ENCODE measurements at regions not wholly inside any gene's neighbourhood (a gene's known extent, or its start where the extent isn't known, plus 50 kb on each side); places are given as distances from the start of the nearest gene placed in this dataset.

DNA sequence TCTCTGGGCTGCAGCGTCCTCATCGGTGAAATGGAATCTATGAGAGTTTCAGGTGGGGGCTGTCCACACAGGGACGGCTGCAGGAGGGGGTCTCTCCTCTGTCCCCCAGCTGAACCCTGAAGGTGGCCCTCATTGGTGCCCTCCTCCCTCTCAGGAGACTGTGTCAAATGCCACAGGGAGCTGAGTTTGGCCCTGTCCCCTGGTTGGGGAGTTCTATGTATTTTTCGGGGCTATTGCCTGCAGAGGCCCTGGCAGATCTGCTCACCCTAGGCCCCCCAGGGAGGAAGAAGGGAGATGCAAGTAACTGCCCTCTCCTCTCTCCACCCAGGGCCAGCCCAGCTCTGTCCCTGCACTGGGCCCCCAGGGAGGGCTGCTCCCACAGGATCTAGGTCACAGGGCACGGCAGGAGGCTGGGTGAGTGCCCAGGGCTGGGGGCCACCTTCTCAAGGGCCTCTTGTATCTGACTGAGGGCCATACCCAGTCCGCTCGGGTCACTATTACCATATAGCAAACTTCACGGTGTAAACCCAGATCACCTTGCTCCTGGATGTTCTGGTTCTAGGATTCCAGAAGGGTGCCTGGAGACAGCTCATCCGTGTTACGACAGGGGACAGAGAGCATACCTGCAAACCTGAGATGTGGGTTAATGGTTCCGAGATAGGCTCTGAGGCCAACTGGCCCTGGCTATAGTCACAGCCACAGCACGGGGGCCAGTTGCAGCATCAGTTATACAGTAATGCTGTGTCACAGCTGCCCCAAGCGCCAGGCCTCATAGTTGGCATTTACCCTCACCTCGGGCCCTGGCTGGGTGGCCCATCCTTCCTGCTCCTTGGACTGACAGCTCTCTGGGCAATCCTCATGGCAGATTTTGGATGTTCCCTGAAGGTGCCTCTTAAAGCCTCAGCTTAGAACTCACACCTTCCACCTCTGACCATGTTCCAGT lies 102.4 kb upstream of the PRR23E start:
- no peak overlapping the region for H2AFZ ChIP-seq (ENCODE audit: low read depth, low read length)
- H3K36me3 ChIP-seq (ENCODE audit: insufficient read depth, low read length), result no peaks in the 10 kb centered on the region
- no peaks in the 10 kb centered on the region for H3K4me1 ChIP-seq (ENCODE audit: insufficient read depth, low read length)

DNA sequence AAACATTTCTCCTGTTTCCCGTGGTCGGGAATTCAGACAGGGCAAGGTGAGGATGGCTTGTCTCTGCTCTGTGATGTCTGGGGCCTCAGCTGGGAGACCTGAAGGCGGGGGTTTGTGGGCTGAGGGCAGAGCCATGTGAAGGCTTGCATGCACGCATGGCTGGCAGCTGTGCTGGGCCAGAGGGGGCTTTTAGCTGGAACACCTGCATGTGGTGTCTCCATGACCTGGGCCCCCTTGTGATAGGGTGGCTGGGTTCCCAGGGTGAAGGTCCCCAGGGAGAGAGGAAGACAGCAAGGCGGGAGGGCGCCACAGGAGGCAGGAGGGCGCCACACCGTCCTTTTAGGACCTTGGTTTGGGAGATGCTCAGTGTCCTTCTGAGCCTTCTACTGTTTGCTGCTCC lies 101.6 kb upstream of the PRR23E start:
- no peaks in the 10 kb centered on the region for H3K4me1 ChIP-seq (ENCODE audit: insufficient read depth, low read length)
- no peak overlapping the region for H2AFZ ChIP-seq (ENCODE audit: low read depth, low read length)
- no peak overlapping the region for H3K4me3 ChIP-seq (ENCODE audit: low read length)

More for the DNA sequence above, 102.4 kb upstream of the PRR23E start:
- Histone ChIP-seq H3K4me3 (ENCODE audit: low read length) (no peak overlapping the region), H3K27me3 (ENCODE audit: insufficient read depth, low read length) (peaks cover 6% of the 10 kb centered on the region), H3K9me3 (ENCODE audit: low read length) (no peaks in the 10 kb centered on the region)

DNA sequence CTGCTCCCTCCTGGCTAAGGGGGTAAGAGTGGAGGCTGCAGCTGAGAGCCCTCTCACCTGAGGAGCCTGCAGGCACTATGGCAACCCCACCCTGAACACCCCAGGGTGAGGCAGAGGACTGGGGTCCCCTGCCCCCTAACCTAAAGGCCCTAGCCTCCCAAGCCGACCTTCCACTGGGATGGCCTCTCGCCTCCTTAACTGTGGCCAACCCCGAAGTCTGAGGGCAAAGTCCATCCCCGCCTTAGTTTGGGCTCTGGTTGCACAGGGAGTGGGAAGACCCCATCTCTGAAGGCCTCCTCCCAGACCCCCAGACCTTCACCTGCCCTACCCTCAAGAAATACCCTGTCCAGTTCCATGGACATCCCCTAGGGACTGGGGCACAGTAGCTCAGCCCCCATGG lies 100.6 kb upstream of the PRR23E start:
- Histone ChIP-seq H2AFZ (ENCODE audit: low read depth, low read length) (no peak overlapping the region), H3K9me3 (ENCODE audit: low read length) (no peaks in the 10 kb centered on the region), H3K4me1 (ENCODE audit: insufficient read depth, low read length) (no peaks in the 10 kb centered on the region), H3K36me3 (ENCODE audit: insufficient read depth, low read length) (no peaks in the 10 kb centered on the region), H3K27me3 (ENCODE audit: insufficient read depth, low read length) (peaks cover 6% of the 10 kb centered on the region), H3K4me3 (ENCODE audit: low read length) (no peak overlapping the region)

More for the DNA sequence above, 101.6 kb upstream of the PRR23E start:
- peaks cover 6% of the 10 kb centered on the region for H3K27me3 ChIP-seq (ENCODE audit: insufficient read depth, low read length)
- no peaks in the 10 kb centered on the region for H3K36me3 ChIP-seq (ENCODE audit: insufficient read depth, low read length)
- no peaks in the 10 kb centered on the region for H3K9me3 ChIP-seq (ENCODE audit: low read length)

DNA sequence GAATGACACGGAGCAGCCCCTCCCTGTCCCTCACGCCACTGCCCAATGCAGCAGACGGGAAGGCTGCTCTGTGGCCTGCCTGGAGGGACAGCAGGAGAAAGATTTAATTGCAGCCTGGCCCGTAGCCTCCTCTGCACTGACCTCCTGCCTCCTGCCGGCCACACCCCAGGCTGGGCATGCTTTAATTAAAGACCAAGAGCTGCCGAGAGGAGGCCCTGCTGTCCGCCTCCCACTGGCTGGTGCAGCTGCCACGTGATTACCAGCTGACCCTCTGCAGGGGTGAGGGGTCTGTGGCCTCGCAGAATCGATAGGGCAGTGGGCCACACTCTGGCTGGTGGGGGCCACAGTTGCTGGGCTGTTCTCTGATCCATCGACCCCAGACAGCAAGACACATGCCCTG lies 100.2 kb upstream of the PRR23E start:
- no peak overlapping the region for H2AFZ ChIP-seq (ENCODE audit: low read depth, low read length)
- no peaks in the 10 kb centered on the region for H3K36me3 ChIP-seq (ENCODE audit: insufficient read depth, low read length)
- no peak overlapping the region for H3K4me3 ChIP-seq (ENCODE audit: low read length)
- peaks cover 6% of the 10 kb centered on the region for H3K27me3 ChIP-seq (ENCODE audit: insufficient read depth, low read length)
- no peaks in the 10 kb centered on the region for H3K9me3 ChIP-seq (ENCODE audit: low read length)
- no peaks in the 10 kb centered on the region for H3K4me1 ChIP-seq (ENCODE audit: insufficient read depth, low read length)

DNA sequence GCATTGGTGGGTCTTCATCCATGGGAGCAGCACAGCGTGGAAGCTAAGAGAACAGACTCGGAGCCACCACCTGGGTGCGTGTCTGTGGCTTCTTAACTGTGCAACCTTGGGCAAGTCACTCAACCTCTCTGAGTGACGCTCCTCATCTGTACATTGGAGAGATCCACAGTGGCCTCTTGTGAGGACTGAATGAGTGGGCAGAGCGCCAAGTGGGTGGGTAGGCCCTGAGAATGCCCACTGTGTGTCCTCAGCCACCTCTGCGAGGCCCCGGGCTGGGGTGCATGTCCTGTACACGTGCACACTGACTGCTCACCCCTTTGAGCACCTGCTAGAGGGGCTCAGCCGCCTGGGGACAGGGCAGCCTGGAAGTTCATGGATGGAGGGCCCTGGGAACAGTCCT lies 99.6 kb upstream of the PRR23E start:
- no peak overlapping the region for H3K4me3 ChIP-seq (ENCODE audit: low read length)
- no peaks in the 10 kb centered on the region for H3K36me3 ChIP-seq (ENCODE audit: insufficient read depth, low read length)
- no peaks in the 10 kb centered on the region for H3K4me1 ChIP-seq (ENCODE audit: insufficient read depth, low read length)
- no peak overlapping the region for H2AFZ ChIP-seq (ENCODE audit: low read depth, low read length)
- peaks cover 6% of the 10 kb centered on the region for H3K27me3 ChIP-seq (ENCODE audit: insufficient read depth, low read length)
- H3K9me3 ChIP-seq (ENCODE audit: low read length), result no peaks in the 10 kb centered on the region

DNA sequence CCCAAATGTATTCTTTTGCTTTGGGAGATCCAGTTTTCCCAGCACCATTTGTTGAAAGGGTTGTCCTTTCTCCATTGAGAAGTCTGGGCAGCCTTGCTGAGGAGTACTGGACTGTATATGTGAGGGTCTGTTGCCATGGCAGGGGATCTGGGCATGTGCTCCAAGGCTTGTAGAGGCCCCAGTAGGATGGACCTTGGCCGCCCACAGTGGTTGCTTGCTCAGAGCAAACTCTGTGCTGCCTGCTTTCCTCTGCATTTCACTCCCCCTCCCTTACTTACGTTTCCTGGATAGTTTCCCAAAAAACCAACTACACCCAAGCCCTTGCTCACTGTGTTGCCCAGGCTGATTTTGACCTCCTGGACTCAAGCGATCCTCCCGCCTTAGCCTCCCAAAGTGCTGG lies 97.2 kb upstream of the PRR23E start:
- peaks cover 5% of the 10 kb centered on the region for H3K27me3 ChIP-seq (ENCODE audit: insufficient read depth, low read length)
- no peak overlapping the region for H2AFZ ChIP-seq (ENCODE audit: low read depth, low read length)
- no peaks in the 10 kb centered on the region for H3K36me3 ChIP-seq (ENCODE audit: insufficient read depth, low read length)
- H3K4me3 ChIP-seq (ENCODE audit: low read length), result no peak overlapping the region
- no peaks in the 10 kb centered on the region for H3K4me1 ChIP-seq (ENCODE audit: insufficient read depth, low read length)
- no peaks in the 10 kb centered on the region for H3K9me3 ChIP-seq (ENCODE audit: low read length)

DNA sequence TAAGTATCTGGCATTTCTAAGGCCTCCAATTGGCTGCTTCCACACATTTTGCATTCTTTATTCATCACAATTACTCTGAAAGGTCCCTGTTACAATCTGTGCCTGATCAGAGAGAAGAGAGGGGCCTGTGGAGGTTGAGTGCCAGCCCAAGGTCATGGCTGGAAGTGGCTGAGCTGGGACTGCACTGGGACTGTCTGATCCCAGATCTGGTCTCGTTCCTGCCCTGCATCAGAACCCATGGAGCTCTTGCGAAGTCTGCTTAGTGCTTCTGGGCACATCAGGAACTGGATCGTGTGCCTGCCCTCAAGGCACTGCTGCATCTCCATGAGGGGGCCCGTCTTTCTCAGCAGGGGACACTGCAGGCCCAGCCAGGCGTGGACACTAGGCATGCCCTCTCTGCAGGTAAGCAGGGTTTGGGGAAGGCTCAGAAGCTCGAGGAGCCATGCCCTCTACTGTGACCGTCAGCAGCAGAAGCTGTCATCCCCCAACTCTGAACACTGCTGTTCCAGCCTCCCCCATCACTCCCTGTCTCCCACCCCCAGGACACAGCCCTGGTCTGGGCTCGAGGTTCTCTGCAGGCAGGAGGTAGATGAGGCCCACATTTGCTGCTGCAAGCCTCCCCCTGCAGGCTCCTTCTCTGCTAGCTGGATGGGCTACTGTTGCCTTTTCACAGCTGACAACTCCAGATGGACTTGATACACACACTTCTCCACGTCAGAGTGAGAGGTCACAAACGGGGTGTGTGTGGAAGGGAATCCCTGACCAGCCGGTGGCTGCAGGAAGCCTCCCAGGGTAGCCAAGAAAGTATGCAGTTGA lies 96.5 kb upstream of the PRR23E start:
- Histone ChIP-seq H3K4me1 (ENCODE audit: insufficient read depth, low read length) (no peaks in the 10 kb centered on the region), H2AFZ (ENCODE audit: low read depth, low read length) (no peak overlapping the region), H3K4me3 (ENCODE audit: low read length) (no peak overlapping the region), H3K27me3 (ENCODE audit: insufficient read depth, low read length) (no peaks in the 10 kb centered on the region), H3K36me3 (ENCODE audit: insufficient read depth, low read length) (no peaks in the 10 kb centered on the region), H3K9me3 (ENCODE audit: low read length) (no peaks in the 10 kb centered on the region)

DNA sequence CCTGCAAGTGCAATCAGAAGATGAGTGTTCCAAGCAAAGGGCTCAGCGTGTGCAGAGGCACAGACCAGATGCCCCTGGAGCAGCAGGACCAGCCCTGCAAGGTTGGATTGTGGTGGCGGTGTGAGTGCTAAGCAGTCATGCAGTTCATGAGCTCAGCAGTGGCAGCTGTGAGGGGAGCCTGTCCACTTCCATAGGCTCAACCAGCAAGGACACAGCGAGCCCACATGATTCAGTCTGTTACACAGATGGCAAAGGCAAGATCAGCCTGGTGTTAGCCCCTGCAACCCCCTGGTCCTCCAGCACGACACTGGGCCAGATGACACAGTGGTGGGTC lies 95.9 kb upstream of the PRR23E start:
- Histone ChIP-seq H2AFZ (ENCODE audit: low read depth, low read length) (no peak overlapping the region), H3K9me3 (ENCODE audit: low read length) (no peaks in the 10 kb centered on the region), H3K36me3 (ENCODE audit: insufficient read depth, low read length) (no peaks in the 10 kb centered on the region), H3K27me3 (ENCODE audit: insufficient read depth, low read length) (no peaks in the 10 kb centered on the region), H3K4me3 (ENCODE audit: low read length) (no peak overlapping the region), H3K4me1 (ENCODE audit: insufficient read depth, low read length) (no peaks in the 10 kb centered on the region)

DNA sequence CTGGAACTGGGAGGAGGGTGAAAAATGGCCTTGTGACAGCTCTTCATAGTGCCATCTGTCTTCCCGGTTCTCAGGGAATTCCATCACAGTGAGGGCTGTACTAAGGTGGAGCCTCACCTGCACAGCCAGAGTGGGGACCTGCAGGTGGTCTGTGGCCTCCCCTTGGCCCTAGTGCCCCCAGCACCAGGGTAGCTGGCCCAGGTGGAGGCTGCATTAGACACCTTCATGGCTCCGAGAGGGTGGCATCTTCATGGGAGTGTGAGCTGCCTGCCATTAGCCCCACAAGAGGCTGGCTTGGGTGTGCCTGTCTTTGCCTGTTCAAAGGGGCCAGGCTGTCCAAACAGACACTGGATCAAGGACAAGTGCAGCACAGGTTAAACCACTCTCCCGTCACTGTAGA lies 95.5 kb upstream of the PRR23E start:
- Histone ChIP-seq H3K27me3 (ENCODE audit: insufficient read depth, low read length) (no peaks in the 10 kb centered on the region), H3K4me1 (ENCODE audit: insufficient read depth, low read length) (no peaks in the 10 kb centered on the region), H3K9me3 (ENCODE audit: low read length) (no peaks in the 10 kb centered on the region), H2AFZ (ENCODE audit: low read depth, low read length) (no peak overlapping the region), H3K4me3 (ENCODE audit: low read length) (no peak overlapping the region), H3K36me3 (ENCODE audit: insufficient read depth, low read length) (no peaks in the 10 kb centered on the region)

DNA sequence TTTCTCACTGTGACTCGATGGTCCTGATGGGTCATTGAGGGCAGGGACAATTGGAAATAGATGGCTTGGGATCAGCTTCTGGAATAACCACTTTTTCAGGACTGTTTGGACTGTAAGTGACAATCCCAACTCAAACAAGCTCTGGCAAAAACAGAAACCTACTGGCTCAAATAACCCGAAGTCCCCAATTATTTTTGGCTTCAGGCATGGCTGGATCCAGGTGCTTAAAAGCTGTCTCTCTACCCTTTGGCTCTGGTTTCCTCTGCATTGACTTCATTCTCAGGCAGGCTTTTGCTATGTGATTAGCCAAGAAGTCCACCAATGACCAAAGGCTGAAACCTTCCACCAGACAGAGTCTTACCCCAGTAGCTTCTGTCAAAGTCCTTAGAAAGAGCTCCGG lies 92.9 kb upstream of the PRR23E start:
- H3K4me3 ChIP-seq (ENCODE audit: low read length), result no peak overlapping the region
- H3K4me1 ChIP-seq (ENCODE audit: insufficient read depth, low read length), result no peaks in the 10 kb centered on the region
- no peaks in the 10 kb centered on the region for H3K9me3 ChIP-seq (ENCODE audit: low read length)
- no peaks in the 10 kb centered on the region for H3K36me3 ChIP-seq (ENCODE audit: insufficient read depth, low read length)
- no peak overlapping the region for H2AFZ ChIP-seq (ENCODE audit: low read depth, low read length)
- H3K27me3 ChIP-seq (ENCODE audit: insufficient read depth, low read length), result no peaks in the 10 kb centered on the region

DNA sequence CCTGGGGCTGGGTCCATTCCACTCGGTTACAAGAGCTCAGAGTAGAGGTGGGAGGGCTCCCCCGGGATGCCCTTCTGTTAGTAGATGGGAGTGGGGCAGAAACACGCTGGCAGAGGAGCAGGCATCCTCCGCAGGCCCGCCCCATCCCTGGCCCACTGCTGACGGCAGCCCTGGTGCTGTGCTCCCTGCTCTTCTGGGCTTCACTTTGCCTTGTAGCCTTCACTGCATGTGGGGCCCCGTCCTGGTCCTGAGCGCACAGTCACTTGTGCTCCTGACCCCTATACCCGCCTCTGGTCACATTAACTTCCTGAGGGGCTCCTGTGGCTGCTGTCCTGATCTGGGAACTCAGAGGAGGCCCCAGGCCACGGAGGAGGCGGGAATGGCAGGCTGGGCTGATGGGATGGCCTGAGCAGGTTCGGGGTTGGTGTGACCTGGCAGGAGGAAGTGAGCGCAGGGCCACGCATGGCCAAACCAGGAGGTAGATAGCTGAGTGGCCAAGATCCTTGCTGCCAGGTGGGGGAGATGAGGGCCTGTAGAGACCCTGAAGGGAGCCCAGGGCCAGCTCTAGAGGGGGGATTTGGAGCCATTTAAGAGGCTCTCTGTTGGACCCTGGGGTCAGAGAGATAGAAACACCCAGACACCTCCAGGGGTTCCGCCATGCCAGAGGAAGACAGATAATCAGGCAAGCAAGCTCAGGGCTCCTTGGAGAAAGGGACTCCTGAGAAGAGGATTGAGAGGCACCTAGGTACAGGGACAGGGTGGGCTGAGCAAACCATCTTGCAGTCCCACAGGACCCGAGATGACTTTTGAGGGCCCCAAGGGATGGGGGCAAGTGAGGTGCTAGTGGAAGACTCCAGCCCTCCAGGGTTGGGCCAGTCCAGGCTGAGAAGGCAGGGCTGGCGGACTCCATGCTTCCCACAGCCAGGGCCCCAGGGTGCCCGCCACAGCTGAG lies 92.2 kb upstream of the PRR23E start:
- no peaks in the 10 kb centered on the region for H3K27me3 ChIP-seq (ENCODE audit: insufficient read depth, low read length)
- H3K9me3 ChIP-seq (ENCODE audit: low read length), result no peaks in the 10 kb centered on the region
- no peak overlapping the region for H2AFZ ChIP-seq (ENCODE audit: low read depth, low read length)
- no peak overlapping the region for H3K4me3 ChIP-seq (ENCODE audit: low read length)
- H3K36me3 ChIP-seq (ENCODE audit: insufficient read depth, low read length), result no peaks in the 10 kb centered on the region
- no peaks in the 10 kb centered on the region for H3K4me1 ChIP-seq (ENCODE audit: insufficient read depth, low read length)

DNA sequence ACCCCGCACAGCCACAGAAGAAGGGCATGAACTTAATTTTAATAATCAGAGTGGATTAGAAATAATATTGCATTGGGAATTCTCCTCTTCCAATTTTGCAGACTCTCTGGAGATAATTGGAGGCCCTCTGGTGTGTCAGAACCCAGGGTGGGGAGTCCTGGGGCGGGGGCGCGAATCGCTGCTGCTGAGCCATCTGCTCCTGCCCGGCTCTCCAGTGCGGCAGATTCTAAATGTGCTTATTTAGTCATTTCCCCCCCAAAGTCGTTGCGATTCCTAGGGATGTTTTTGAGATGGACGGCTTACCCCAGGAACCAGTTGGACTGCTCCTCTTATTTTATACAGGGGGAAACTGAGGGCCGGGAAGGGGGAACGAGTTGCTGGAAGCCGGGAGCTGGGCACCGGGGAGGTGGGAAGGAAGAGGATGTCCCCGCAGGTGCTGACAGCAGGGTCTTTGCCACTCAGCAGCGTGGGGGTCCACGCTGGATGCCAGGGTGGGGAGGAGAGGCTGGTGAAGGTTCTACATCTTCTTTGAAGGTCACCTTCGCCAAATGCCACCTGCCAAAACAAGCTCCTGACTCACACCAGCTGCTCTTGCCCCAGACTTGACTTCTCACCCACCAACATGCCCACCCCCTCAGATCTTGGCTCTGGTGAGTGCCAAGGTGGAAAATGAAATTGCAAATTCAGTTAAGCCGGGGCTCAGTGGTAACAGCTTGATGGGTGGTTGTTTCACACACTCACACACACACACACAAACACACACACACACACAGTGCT lies 91.3 kb upstream of the PRR23E start:
- H3K36me3 ChIP-seq (ENCODE audit: insufficient read depth, low read length), result no peaks in the 10 kb centered on the region
- H3K4me3 ChIP-seq (ENCODE audit: low read length), result no peak overlapping the region
- no peaks in the 10 kb centered on the region for H3K9me3 ChIP-seq (ENCODE audit: low read length)
- H3K4me1 ChIP-seq (ENCODE audit: insufficient read depth, low read length), result no peaks in the 10 kb centered on the region
- H2AFZ ChIP-seq (ENCODE audit: low read depth, low read length), result no peak overlapping the region
- no peaks in the 10 kb centered on the region for H3K27me3 ChIP-seq (ENCODE audit: insufficient read depth, low read length)
